Choroid plexus epithelial cell (primary cell): ENCODE measurements at regions not wholly inside any gene's neighbourhood (a gene's known extent, or its start where the extent isn't known, plus 50 kb on each side); places are given as distances from the start of the nearest gene placed in this dataset.
"Not testable (repeated sequence)": the region's sequence is repeated elsewhere in the genome, so short reads cannot be mapped to it uniquely, and the experiment has no call there.

Experiments
- DNase-seq: peaks from one replicate; pipeline ENCODE4 v3.0.0-alpha.2; 2010; ENCODE audit warnings: low read depth
- H3K4me3 ChIP-seq: 2 replicates; pipeline ENCODE4 v1.5.1; 2011; ENCODE audit warnings: low read depth, mild to moderate bottlenecking, control low read depth, low read length, moderate library complexity
- TF ChIP-seq, protein P1 (sequence below): conservative IDR thresholded peaks from 2 replicates; pipeline ENCODE4 v1.5.1; 2011; ENCODE audit warnings: low read depth, mild to moderate bottlenecking, control low read depth, inconsistent platforms, low read length, moderate library complexity

DNA sequence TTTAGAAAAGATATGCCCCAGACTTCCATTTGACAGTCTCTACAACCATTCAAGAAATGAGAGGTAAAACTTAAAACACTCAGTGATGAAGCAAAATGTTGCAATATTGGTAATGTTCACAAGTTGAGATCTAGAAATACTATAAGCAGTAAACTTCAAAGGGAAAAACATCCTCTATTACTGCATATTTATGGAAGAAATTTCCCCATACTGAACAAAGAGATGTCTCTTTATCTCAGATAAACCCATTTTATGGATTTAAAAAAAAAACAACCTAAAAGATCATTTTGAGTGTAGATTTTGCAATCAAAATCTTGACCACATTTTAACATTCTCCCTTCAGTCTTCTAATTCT is 177.8 kb upstream of the TAB2 start:
- TF ChIP-seq, protein P1, sequence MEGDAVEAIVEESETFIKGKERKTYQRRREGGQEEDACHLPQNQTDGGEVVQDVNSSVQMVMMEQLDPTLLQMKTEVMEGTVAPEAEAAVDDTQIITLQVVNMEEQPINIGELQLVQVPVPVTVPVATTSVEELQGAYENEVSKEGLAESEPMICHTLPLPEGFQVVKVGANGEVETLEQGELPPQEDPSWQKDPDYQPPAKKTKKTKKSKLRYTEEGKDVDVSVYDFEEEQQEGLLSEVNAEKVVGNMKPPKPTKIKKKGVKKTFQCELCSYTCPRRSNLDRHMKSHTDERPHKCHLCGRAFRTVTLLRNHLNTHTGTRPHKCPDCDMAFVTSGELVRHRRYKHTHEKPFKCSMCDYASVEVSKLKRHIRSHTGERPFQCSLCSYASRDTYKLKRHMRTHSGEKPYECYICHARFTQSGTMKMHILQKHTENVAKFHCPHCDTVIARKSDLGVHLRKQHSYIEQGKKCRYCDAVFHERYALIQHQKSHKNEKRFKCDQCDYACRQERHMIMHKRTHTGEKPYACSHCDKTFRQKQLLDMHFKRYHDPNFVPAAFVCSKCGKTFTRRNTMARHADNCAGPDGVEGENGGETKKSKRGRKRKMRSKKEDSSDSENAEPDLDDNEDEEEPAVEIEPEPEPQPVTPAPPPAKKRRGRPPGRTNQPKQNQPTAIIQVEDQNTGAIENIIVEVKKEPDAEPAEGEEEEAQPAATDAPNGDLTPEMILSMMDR: no peak
- DNase-seq: no peak
- H3K4me3 ChIP-seq: no peak overlapping the region

DNA sequence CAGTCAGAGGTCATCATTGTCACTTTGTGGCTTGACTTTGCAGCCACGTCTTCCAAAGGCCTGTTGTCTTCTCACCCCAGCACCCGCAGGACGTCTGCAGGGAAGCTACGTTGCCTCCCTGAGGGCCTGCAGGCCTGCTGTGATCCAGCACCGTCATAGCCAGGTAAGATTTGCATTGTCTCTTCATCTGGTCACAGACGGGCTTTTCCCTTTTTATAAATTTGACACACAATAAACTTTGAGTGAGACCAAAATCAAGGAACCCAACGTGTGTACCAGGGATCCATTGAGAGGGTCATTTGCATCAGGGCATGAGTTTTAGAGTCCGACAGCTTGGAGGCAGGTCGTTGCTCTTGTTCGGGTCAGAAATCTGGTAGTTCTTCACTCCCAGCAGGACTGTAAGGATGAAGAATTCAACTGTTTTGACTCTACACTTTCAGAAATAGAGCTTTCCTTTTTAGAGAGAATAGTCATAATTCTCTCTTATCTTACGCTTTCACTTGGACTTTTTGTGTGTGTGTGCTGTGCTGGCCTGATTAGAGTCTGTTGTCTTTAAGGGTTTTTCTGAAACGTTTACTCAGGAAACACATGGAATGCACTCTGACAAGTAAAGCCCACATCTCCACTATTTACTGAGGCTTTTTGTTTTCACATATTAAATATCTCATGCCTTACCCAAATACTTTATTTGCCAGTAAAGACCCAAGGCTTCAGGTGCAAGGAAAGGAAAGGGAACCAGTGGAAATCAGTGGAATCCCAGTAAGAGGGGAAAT is 177.2 kb upstream of the TAB2 start:
- no peak overlapping the region for H3K4me3 ChIP-seq
- peak; percentile 38 for DNase-seq
- TF ChIP-seq, protein P1: no peak

DNA sequence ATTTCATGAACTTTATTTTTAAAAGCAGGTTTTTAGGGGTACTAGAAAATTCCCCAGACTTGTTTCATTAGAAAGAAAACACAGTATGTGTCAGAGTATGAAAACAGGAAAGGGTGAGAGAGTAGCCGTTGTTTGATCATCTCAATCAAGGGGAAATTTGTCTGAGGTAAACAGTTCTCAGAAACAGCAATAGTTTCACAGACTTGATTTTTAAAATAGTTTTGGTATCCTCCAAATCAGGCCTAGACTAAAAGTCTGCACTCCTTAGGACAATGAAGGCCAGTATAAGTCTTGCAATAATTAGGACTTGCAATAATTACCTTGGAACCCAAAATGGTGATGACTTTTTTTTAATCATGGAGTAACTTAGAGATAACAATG is 176.6 kb upstream of the TAB2 start:
- H3K4me3 ChIP-seq: no peak overlapping the region
- TF ChIP-seq, protein P1: no peak

DNA sequence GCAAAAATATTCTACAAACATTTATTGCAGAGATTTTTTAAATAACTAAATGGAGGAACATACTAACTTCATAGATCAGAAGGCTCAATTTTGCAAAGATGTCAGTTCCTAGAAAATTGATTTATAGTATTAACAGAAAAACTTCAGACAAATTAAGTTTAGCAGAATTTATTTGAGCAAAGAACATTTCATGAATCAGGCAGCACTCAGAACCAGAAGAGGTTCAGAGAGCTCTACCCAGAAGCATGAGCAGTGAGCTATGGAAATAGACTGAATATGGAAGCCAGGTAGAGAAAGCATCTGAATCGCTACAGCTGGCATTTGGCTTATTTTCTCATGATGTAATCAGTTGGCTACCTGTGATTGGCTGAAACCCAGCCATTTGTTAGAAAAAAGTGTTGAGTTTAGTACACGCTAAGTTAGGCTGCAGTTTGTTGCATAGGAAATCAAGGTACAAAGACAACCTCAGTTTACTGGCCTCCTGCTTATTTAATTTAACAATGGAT is 174.5 kb upstream of the TAB2 start:
- H3K4me3 ChIP-seq: no peak overlapping the region
- TF ChIP-seq, protein P1: no peak

More for the DNA sequence above, 176.6 kb upstream of the TAB2 start:
- no peak for DNase-seq

DNA sequence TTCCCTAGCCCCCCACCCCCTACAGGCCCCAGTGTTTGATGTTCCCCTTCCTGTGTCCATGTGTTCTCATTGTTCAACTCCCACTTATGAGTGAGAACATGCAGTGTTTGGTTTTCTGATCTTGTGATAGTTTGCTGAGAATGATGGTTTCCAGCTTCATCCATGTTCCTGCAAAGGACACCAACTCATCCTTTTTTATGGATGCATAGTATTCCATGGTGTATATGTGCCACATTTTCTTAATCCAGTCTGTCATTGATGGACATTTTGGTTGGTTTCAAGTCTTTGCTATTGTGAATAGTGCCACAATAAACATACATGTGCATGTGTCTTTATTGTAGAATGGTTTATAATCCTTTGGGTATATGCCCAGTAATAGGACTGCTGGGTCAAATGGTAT is 171.7 kb upstream of the TAB2 start:
- not testable (repeated sequence) for DNase-seq, H3K4me3 ChIP-seq

More for the DNA sequence above, 174.5 kb upstream of the TAB2 start:
- no peak for DNase-seq

DNA sequence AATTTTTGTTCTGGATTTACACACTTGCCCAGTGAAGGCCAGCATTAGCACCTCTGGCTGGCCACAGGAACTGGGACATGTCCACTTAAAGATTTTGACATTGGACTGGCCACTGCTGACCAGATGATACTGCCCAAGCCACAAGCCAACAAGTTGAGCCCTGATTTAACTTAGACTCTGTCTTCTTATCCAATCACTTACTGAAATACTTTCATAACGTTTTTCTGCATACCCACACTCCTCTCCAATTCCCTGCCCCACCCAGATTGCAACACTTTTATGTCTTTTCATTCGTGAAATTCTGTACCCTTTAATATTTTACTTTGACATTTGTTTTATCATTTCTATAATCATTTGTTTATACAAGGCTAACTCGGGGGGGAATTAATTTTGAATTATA is 170.3 kb upstream of the TAB2 start:
- TF ChIP-seq, protein P1: no peak
- no peak for DNase-seq
- H3K4me3 ChIP-seq: no peak overlapping the region

DNA sequence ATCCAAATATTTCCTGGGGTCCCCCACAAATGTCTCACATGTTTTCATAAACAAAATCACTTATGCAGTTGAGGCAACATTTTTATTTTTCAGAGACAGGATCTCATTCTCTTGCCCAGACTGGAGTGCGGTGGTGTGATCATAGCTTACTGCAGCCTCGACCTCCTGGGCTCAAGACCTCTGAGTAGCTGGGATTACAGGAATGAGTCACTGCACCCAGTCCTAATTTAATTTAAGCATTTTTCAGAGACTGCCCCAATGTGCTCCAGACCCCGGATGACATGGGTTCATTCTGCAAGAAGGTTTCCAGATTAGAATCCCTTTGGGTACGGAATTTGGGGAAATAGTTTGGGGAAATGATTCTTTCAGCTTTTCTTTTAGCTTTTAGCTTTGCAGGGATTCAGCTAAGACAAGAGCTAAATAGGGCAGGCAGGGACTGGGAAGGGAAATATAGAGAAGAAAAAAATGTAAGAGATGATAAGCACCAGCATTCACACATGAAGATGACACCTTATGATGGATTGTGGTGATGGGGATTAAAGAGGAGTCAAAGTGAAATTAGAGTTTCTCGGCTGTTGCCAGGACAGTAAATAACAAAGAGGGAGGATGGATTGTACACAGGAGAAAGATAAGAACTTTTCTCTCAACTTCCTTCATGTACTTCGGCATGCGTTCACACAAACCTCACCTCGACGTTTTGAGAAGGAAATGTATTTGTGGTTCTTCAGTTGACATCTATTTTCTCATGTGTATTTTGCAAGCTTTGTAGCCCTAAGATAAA is 169.4 kb upstream of the TAB2 start:
- H3K4me3 ChIP-seq: no peak overlapping the region
- TF ChIP-seq, protein P1: no peak

More for the DNA sequence above, 169.4 kb upstream of the TAB2 start:
- no peak for DNase-seq
